ENCODE measurements at regions not wholly inside any gene's neighbourhood (a gene's known extent, or its start where the extent isn't known, plus 50 kb on each side); places are given as distances from the start of the nearest gene placed in this dataset.

- TF ChIP-seq SPI1 (IDR thresholded peaks at IDR 0.05; ENCODE audit: borderline replicate concordance, low read depth) (no peak), POLR2AphosphoS5 (IDR thresholded peaks at IDR 0.05; ENCODE audit: low read depth) (no peak), REST (IDR thresholded peaks at IDR 0.05; ENCODE audit: insufficient replicate concordance, low read depth) (no peak), CTCF (IDR thresholded peaks at IDR 0.05; ENCODE audit: insufficient read depth, low read length) (no peak), GABPA (IDR thresholded peaks at IDR 0.05; ENCODE audit: low read depth) (no peak)
- DNase-seq (ENCODE audit: low read depth in 1 of 2, low spot score in 1 of 2): no peak
- Histone ChIP-seq H3K4me3 (replicated peaks; ENCODE audit: insufficient read depth, low read length) (no peak overlapping the region), H3K27ac (replicated peaks) (no peak overlapping the region), H3K27me3 (ENCODE audit: insufficient read depth, poor library complexity, severe bottlenecking) (no peaks in the 10 kb centered on the region)
Observed at GRCh38 chr7:93697901-93698300, 123.4 kb upstream of the CALCR start.

- H3K27me3 ChIP-seq (ENCODE audit: insufficient read depth, poor library complexity, severe bottlenecking): no peaks in the 10 kb centered on the region
- no peak overlapping the region for H3K27ac ChIP-seq (replicated peaks)
- no peak for TF ChIP-seq REST (IDR thresholded peaks at IDR 0.05; ENCODE audit: insufficient replicate concordance, low read depth)
- no peak for TF ChIP-seq SPI1 (IDR thresholded peaks at IDR 0.05; ENCODE audit: borderline replicate concordance, low read depth)
- TF ChIP-seq POLR2AphosphoS5 (IDR thresholded peaks at IDR 0.05; ENCODE audit: low read depth): no peak
- TF ChIP-seq GABPA (IDR thresholded peaks at IDR 0.05; ENCODE audit: low read depth): no peak
- no peak for TF ChIP-seq CTCF (IDR thresholded peaks at IDR 0.05; ENCODE audit: insufficient read depth, low read length)
- DNase-seq (ENCODE audit: low read depth in 1 of 2, low spot score in 1 of 2): no peak
- H3K4me3 ChIP-seq (replicated peaks; ENCODE audit: insufficient read depth, low read length): no peak overlapping the region
Observed at GRCh38 chr7:93693796-93694195, 119.3 kb upstream of the CALCR start.

DNA sequence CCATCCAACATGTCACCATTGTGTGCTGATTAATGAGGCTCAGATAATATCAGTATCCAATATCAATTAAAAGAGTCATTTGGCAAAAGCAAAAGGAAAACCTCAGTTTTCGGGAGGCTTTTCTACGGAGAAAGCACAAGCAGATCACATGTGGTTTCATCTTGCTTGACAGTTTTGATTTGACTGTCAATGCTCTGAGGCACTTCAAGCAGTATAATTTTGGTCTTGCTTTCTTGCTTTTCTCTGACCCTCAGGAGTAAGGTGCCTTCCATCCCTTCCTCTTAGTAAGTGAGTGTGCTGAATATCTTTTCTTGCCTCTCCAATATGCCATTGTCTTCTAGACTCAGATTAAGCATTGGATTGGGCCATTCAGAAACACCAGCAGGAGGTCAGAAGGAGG lies 115.5 kb upstream of the CALCR start:
- Histone ChIP-seq H3K27ac (replicated peaks) (no peak overlapping the region), H3K27me3 (ENCODE audit: insufficient read depth, poor library complexity, severe bottlenecking) (no peaks in the 10 kb centered on the region), H3K4me3 (replicated peaks; ENCODE audit: insufficient read depth, low read length) (no peak overlapping the region)
- DNase-seq (ENCODE audit: low read depth in 1 of 2, low spot score in 1 of 2): no peak
- TF ChIP-seq CTCF (IDR thresholded peaks at IDR 0.05; ENCODE audit: insufficient read depth, low read length): no peak
- no peak for TF ChIP-seq REST (IDR thresholded peaks at IDR 0.05; ENCODE audit: insufficient replicate concordance, low read depth)
- no peak for TF ChIP-seq GABPA (IDR thresholded peaks at IDR 0.05; ENCODE audit: low read depth)
- no peak for TF ChIP-seq POLR2AphosphoS5 (IDR thresholded peaks at IDR 0.05; ENCODE audit: low read depth)
- TF ChIP-seq SPI1 (IDR thresholded peaks at IDR 0.05; ENCODE audit: borderline replicate concordance, low read depth): no peak

Measured in HL-60 (cell line).